MCF 10A (cell line): ENCODE measurements at regions not wholly inside any gene's neighbourhood (a gene's known extent, or its start where the extent isn't known, plus 50 kb on each side); places are given as distances from the start of the nearest gene placed in this dataset.

ENCODE experiments used
- BruUV-seq: library from RNA; stranded (reverse); fragments of 400-500 nt; replicated peaks from 2 replicates; lab custom pipeline; 2021; lab: Mats Ljungman, UMichigan
- CTCF ChIA-PET: fragments of 300-600 bp; sonication (Branson Sonifier 250); formaldehyde crosslinking; extraction: SDS; loops from one replicate; lab custom pipeline; 2021; ENCODE audit warnings: antibody characterized with exemption, inconsistent platforms; lab: Yijun Ruan, JAX
- POLR2A ChIA-PET: fragments of 300-600, 350-650 bp; sonication (Branson Sonifier 250); formaldehyde crosslinking; extraction: SDS; loops from one replicate; lab custom pipeline; 2020; ENCODE audit warnings: antibody characterized with exemption, inconsistent platforms; lab: Yijun Ruan, JAX
- DNase-seq: peaks from one replicate; pipeline ENCODE4 v3.0.0-alpha.2; 2018; ENCODE audit not compliant: unreplicated experiment
- H3K27ac Mint-ChIP-seq: one replicate; pipeline ENCODE4 v1.8.0; 2022; ENCODE audit warnings: mild to moderate bottlenecking, low read depth, mixed read lengths; ENCODE audit not compliant: unreplicated experiment
- H3K27me3 Mint-ChIP-seq: one replicate; pipeline ENCODE4 v1.8.0; 2022; ENCODE audit warnings: mixed read lengths; ENCODE audit not compliant: insufficient read depth, unreplicated experiment
- H3K36me3 Mint-ChIP-seq: one replicate; pipeline ENCODE4 v1.8.0; 2022; ENCODE audit warnings: mild to moderate bottlenecking, moderate library complexity, mixed read lengths; ENCODE audit not compliant: insufficient read depth, unreplicated experiment
- H3K4me1 Mint-ChIP-seq: one replicate; pipeline ENCODE4 v1.8.0; 2022; ENCODE audit warnings: mixed read lengths; ENCODE audit not compliant: insufficient read depth, unreplicated experiment
- H3K4me3 Mint-ChIP-seq: one replicate; pipeline ENCODE4 v1.8.0; 2022; ENCODE audit warnings: mild to moderate bottlenecking, moderate library complexity, mixed read lengths; ENCODE audit not compliant: unreplicated experiment
- H3K9me3 Mint-ChIP-seq: one replicate; pipeline ENCODE4 v1.8.0; 2022; ENCODE audit warnings: mixed read lengths; ENCODE audit not compliant: unreplicated experiment
- CTCF ChIP-seq: fragments of 200-600 bp; IDR thresholded peaks from one replicate; pipeline ENCODE4 v1.8.0; 2022; ENCODE audit warnings: antibody characterized with exemption, mild to moderate bottlenecking; ENCODE audit not compliant: unreplicated experiment
- intact Hi-C: fragments of 100-400 bp; cut with micrococcal nuclease; formaldehyde crosslinking; loops from 2 replicates; pipeline ENCODE4 v1.14.1; 2022

DNA sequence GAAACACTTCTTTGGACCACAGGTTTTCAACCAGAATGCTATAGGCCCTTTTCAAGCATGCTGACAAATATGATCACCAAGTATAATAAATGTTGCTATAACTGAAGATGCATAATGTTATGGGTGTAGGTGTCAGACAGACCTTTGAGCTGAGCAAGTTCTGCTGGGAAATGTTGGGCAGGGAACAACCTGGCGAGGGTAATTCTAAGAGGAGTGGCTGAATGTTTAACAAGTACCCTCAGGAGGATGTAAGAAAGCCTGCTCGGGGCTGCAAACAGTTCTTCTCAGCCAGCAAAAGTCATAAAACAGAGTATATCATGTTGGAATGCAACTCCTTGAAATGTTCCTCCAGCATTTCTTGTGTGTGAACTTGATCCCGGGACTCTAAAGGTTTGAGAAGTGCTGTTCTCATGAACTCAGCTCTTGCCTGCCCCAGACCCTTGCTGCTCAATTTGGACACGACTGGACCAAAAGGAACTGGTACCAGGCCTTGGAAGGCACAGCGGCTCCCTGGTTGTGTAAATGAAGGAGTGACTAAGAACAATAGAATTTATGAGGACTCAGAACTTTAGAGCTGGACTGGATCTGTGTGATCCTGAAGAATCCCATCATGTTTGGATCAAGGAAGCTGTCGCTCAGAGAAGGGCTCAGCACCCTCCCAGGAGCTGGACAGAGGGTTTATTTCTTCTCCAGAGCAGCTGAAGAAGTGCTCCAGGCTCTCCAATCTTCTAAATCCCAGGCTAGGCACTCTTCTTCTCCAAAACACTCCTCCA lies 143.2 kb upstream of the ANK3 start:
- no peaks in the 10 kb centered on the region for H3K27me3 Mint-ChIP-seq
- ChIA-PET CTCF (interaction anchor here (0.6 to 1.2 kb wide), 3 partner anchors 16 to 236 kb away, joined by 3 to 4 read pairs (median 3); no protein-coding TSS in a partner anchor), POLR2A (interaction anchor here (1.2 kb wide), 1 partner anchor 16 kb away, joined by 3 read pairs; no protein-coding TSS in a partner anchor)
- no peak for TF ChIP-seq CTCF
- H3K4me3 Mint-ChIP-seq, result no peak overlapping the region
- intact Hi-C loops, result no loop called here
- DNase-seq, result no peak
- no TSS peak for BruUV-seq
- H3K4me1 Mint-ChIP-seq, result peaks cover 7% of the 10 kb centered on the region
- no peaks in the 10 kb centered on the region for H3K36me3 Mint-ChIP-seq
- no peak overlapping the region for H3K27ac Mint-ChIP-seq
- no peaks in the 10 kb centered on the region for H3K9me3 Mint-ChIP-seq

DNA sequence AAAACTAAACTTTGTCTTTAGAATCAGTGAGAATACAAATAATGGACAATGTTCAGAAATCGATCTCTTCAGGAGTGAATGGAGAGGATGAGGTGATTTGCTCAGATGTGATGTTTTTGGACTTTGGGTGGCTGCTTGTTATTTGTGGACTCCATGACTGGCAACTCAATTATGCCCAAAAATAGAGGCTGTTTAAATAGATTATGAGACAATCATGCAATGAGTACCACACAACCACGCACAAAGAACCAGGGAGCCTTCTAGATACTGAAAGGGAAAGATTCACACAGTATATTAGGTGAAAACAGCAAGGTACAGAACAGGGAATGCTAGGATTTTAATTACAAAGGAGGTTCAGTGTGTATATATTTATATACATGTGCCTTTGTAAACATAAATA lies 141.3 kb upstream of the ANK3 start:
- no peaks in the 10 kb centered on the region for H3K36me3 Mint-ChIP-seq
- H3K4me3 Mint-ChIP-seq, result no peak overlapping the region
- TF ChIP-seq CTCF, result no peak
- no peak for DNase-seq
- CTCF ChIA-PET, result no interaction called here
- POLR2A ChIA-PET, result no interaction called here
- H3K9me3 Mint-ChIP-seq, result no peaks in the 10 kb centered on the region
- BruUV-seq, result no TSS peak
- H3K27ac Mint-ChIP-seq, result no peak overlapping the region
- intact Hi-C loops, result no loop called here
- no peaks in the 10 kb centered on the region for H3K27me3 Mint-ChIP-seq
- no peaks in the 10 kb centered on the region for H3K4me1 Mint-ChIP-seq

- Mint-ChIP-seq H3K9me3 (no peaks in the 10 kb centered on the region), H3K36me3 (no peaks in the 10 kb centered on the region), H3K4me1 (no peaks in the 10 kb centered on the region), H3K27me3 (no peaks in the 10 kb centered on the region), H3K27ac (no peak overlapping the region), H3K4me3 (no peak overlapping the region)
- TF ChIP-seq CTCF, result no peak
- no TSS peak for BruUV-seq
- intact Hi-C loops, result no loop called here
- no peak for DNase-seq
- ChIA-PET CTCF (no interaction called here), POLR2A (no interaction called here)
Observed at GRCh38 chr10:60527676-60528075, 138.0 kb upstream of the ANK3 start.

DNA sequence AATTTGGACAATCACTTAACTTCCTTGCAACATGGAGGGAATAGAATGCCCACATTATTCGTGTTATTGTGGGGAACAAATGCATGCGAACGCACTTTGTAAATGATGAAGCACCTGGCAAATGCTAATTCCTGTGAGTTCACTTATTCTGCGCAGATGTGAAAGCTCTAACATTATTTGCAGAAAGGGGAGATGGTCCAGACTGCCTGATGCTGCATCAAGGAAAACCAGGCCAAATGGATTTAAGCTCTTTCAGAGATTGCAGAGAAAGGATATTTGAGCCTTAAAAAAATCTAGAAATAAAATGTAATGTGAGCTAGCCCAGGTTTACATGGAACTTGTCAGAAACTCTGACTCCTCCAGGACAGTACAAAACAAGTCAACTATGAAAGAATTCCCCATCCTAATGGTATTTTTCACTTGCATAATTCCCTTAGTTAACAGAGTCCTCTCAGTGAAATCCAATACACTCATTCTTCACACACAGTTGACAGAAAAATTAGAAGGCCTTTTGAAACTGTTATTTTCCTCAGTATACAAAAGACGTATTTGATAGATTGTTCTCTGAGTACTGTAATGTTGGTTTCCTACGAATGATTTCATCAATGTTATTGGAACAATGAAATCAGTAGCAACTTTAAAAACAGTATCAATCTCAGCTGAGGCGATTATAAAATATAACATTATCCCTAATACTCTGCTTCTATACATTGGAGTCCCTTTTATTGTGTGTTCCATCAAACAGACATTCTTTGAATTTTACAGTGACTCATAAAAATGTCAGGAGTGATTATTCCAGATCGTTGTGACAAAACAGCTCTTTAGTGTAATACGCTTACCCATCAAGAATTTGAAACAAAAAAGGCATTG lies 136.3 kb upstream of the ANK3 start:
- Mint-ChIP-seq H3K9me3 (no peaks in the 10 kb centered on the region), H3K36me3 (no peaks in the 10 kb centered on the region), H3K27me3 (no peaks in the 10 kb centered on the region), H3K4me1 (no peaks in the 10 kb centered on the region), H3K27ac (no peak overlapping the region), H3K4me3 (no peak overlapping the region)
- ChIA-PET POLR2A (no interaction called here), CTCF (no interaction called here)
- DNase-seq, result no peak
- no peak for TF ChIP-seq CTCF
- intact Hi-C loops, result no loop called here
- no TSS peak for BruUV-seq
